Bone marrow (tissue), 2 donors: ENCODE measurements at regions not wholly inside any gene's neighbourhood (a gene's known extent, or its start where the extent isn't known, plus 50 kb on each side); places are given as distances from the start of the nearest gene placed in this dataset.
"Not testable (repeated sequence)": the region's sequence is repeated elsewhere in the genome, so short reads cannot be mapped to it uniquely, and the experiment has no call there.

Experiments
- DNase-seq, 2 donors: peaks; one replicate each; lab custom pipeline; 2025; lab: John Stamatoyannopoulos, UW

- peak; percentile 24 to 61 for DNase-seq
Observed at GRCh38 chr5:99060306-99061261, 131.8 kb upstream of the CHD1 start.

GRCh38 chr5:99059685-99060084, 130.9 kb upstream of the CHD1 start:
- DNase-seq = no peak

GRCh38 chr5:99058466-99058865, 129.7 kb upstream of the CHD1 start:
- DNase-seq = no peak

- DNase-seq = no peak
Observed at GRCh38 chr5:99054972-99055371, 126.2 kb upstream of the CHD1 start.

- no peak for DNase-seq
Observed at GRCh38 chr5:99045871-99046270, 117.1 kb upstream of the CHD1 start.

- DNase-seq = not testable (repeated sequence)
Observed at GRCh38 chr5:99043257-99043656, 114.5 kb upstream of the CHD1 start.

GRCh38 chr5:99037668-99038067, 108.9 kb upstream of the CHD1 start:
- DNase-seq = no peak

- DNase-seq = no peak
Observed at GRCh38 chr5:99035942-99036341, 107.1 kb upstream of the CHD1 start.

- no peak for DNase-seq
Observed at GRCh38 chr5:99034336-99034735, 105.5 kb upstream of the CHD1 start.

GRCh38 chr5:99033014-99033900, 104.5 kb upstream of the CHD1 start:
- peak in 1 of 2 donors; percentile 30 for DNase-seq

- peak in 1 of 2 donors; percentile 49 for DNase-seq
Observed at GRCh38 chr5:99032234-99033013, 103.6 kb upstream of the CHD1 start.

- peak in 1 of 2 donors; percentile 25 for DNase-seq
Observed at GRCh38 chr5:99030906-99031440, 102.2 kb upstream of the CHD1 start.

- no peak for DNase-seq
Observed at GRCh38 chr5:99029172-99029571, 100.4 kb upstream of the CHD1 start.

GRCh38 chr5:99028170-99028569, 99.4 kb upstream of the CHD1 start:
- DNase-seq = not testable (repeated sequence)

GRCh38 chr5:99025298-99026045, 96.7 kb upstream of the CHD1 start:
- DNase-seq = no peak

- no peak for DNase-seq
Observed at GRCh38 chr5:99023330-99023729, 94.5 kb upstream of the CHD1 start.

- no peak for DNase-seq
Observed at GRCh38 chr5:99022250-99022649, 93.4 kb upstream of the CHD1 start.

- DNase-seq = no peak
Observed at GRCh38 chr5:99020698-99021048, 91.9 kb upstream of the CHD1 start.

- DNase-seq = peak in 1 of 2 donors; percentile 43
Observed at GRCh38 chr5:99019812-99020697, 91.2 kb upstream of the CHD1 start.

- DNase-seq = no peak
Observed at GRCh38 chr5:99019254-99019653, 90.4 kb upstream of the CHD1 start.
